HG02571 (cell line): ENCODE measurements at regions not wholly inside any gene's neighbourhood (a gene's known extent, or its start where the extent isn't known, plus 50 kb on each side); places are given as distances from the start of the nearest gene placed in this dataset.

ENCODE experiments used
- ATAC-seq: cut with Tn5 transposase; IDR thresholded peaks from one replicate; pipeline ENCODE4 v1.9.1; 2021; ENCODE audit warnings: mild to moderate bottlenecking, moderate library complexity; ENCODE audit not compliant: unreplicated experiment

DNA sequence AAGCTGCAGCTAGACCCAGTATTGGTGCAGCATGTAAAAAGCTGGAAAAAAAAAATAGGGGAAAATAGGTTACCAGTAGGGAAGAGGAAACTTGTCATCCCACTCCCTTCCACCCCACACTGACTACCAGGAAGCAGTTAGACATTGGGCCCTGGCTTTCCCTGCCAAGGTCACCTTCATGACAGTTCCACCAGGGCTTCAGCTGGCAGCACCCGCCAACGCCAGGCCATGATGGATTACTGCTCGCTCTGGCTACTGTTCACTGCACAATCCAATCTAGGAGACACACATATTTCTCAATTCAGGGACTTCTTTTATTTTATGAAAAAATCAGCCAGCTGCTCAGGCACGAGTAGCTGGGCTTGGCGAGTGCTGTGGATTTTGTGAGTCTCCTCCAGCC is 127.7 kb downstream of the DMRTA2 start:
- ATAC-seq = no peak

DNA sequence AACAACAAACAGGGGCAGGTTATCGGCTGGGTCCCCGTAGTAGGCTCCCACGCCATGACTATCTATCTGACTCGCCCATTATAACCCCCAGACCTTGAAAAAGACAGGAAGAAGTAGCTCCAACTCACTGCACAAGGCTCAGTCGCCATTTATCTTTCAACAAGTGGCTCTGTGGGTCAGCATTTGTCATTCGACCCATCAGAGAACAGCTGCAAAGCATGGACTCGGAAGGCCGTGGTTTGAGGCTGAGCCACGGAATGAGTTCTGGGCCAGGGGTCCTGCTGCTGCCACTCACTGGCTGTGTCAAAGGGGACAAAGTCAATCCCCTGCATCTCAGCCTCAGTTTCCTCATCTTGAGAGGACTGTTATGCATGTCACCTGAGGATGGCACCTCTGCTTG is 131.0 kb downstream of the DMRTA2 start:
- ATAC-seq = no peak

DNA sequence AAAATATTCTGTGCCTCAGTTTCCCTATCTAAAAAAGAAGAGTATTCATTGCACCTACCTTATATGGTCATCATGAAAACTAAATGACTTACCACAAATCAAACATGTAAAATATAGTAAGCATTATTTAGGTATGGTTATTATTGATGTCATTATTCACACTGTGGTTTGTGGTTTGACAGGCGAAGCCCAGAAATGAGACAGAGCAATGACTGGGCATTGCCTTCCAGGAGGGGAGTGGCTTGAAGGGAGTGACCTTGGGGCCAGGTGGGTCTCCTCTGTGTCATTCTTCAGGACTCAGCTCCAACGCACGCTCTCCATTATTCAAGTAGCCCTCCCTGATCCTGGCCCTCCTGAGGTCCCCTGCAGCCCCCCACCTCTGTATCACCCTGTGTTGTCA is 133.7 kb downstream of the DMRTA2 start:
- no peak for ATAC-seq

DNA sequence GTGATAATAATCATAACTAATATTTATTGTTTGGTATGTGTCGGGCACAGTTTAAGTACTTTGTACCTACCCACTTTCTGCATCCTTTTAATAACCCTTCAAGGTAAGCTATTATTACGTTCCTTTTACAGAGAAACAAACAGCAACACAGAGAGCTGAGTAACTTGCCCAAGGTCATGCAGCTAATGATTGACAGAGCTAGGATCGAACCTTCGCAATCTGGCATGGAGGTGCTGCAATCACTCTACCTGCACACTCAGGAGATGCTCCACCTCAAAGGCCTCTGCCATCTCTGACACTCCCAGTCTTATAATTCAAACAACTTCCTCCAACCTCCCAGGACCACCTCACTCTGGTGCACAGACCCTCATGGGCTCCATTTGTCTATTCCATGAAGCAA is 137.2 kb downstream of the DMRTA2 start:
- ATAC-seq = no peak

DNA sequence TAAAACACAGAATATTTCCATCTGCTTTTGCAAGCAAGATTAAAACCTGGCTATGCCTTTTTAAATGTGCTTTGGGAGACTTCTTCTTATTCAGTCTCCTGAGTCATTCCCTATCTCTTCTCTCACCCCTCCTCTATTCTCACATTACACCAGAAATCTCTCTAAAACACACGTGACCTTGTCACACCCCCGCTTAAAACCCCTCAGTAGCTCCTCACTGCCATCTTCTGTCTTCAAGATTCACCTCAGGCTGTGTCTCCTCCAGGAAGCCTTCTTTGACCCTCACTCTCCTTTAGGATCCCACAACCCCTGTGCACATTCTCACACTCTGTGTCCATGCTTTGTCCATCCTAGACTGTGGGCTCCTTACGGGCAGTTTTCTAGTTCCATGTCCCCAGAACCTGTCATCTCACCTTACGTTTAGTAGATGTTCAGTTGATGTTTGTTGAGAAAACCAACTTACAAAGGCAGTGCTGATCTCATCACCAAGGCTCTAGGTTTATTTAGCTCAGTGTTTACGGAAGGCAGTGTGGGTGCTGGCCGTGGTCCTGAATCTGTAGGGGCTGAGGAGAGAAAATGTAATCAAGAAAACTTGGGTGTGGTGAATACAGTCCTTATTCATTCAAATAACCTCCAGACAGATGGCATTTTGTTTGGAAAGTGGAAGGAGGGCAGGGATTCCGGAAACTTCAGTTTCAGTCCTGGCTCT is 143.5 kb downstream of the DMRTA2 start:
- no peak for ATAC-seq

DNA sequence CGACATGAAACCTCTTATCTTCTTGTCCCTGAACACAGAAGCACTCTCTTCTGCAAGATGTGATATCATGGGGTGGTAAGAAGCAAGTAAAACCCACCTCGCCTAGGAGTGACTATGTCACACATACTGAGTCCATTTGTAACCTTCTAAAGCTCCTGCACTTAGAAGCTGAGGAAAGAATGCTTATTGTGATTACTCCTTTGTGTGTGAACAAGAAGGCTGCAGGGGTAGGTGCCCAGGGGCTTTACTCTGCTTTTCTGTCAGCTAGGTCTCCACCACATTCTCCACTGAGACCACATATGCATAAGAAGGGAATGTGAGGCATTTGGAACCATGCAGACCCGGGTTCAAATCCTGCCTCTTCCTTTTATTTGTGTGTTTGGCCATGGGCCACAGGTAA is 144.3 kb downstream of the DMRTA2 start:
- ATAC-seq = no peak

DNA sequence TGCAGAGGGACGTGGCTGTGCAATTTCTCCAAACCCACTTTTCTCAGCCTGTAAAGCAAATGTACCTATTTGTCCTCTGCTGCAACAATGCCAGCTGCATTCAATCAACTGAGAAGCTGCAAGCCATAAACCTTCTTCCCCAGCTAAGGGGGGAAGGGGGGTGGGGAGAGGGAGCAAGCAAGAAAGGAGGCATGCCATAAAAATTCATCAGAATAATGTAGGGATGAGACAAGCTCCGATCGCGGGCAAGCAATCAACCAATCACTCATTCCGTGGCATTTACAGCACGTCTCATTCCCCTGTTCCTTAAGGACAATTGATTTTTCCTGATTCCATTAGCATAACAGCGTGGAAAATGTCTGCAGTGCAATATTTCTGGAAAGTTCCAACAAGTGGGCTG is 144.8 kb downstream of the DMRTA2 start:
- no peak for ATAC-seq

DNA sequence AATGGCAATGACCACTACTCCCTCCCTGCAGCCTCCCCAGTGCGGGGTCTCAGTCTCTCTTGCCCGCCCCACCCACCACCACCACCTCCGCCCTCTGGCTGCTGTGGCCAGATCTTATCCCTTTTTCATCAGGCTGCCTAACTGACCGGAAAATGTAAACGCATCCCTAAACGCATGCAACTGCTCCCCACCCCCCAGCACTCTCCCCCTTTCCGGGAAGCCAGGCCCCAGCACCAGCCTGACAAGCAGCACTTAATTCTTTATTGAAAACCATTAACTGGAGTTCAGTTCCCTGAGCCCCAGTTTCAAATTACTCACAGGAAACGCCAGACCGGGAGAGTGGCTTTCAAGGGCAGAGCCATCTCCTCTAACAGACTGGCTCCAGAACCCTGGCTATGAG is 147.7 kb downstream of the DMRTA2 start:
- no peak for ATAC-seq

DNA sequence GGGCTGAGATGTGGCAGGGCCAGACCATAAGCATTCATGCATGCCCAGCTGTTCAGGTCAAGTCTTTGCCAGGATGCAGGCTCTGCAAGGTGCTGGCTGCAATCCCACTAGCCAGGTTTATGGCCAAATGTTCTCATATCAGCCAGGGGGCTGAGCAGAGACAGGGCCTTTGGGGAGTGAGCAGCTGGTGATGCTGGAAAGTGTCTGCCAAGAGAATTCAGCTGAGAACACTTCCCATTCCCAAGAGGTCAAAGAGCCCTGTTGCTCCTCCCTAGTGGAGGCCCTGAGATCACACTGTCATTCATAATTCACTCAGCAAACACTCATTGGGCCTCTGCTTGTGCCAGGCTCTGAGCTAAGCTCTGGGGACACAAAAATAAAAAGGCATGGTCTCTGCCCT is 150.3 kb downstream of the DMRTA2 start:
- no peak for ATAC-seq

DNA sequence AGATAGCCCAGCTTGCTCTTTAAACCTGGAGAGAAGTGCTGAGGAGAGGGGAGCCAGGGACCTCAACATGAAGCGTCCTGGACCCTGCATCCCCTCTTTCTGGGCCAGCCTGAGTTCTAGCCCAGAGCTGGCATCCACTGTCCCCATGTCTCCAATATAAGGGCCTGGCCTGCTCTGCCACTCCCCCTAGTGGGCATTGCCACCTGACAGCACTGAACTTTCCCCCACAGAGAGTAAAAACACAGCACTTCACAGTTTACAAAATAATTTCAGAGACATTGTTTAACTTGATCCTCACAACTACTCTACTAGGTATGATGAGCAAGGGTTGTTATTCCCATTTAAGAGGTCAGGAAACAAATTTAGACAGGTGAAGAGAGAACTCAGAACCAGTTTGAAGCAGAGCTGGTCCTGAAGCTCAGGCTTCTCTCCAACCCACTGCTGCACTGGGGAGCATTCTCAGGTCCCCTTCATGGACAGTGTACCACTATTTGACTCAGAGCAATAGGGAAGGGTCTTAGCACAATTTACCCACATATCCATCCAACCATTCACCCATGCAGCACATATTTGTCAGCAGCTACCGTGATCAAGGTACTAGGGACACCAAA is 151.2 kb downstream of the DMRTA2 start:
- peak; percentile 76 for ATAC-seq

DNA sequence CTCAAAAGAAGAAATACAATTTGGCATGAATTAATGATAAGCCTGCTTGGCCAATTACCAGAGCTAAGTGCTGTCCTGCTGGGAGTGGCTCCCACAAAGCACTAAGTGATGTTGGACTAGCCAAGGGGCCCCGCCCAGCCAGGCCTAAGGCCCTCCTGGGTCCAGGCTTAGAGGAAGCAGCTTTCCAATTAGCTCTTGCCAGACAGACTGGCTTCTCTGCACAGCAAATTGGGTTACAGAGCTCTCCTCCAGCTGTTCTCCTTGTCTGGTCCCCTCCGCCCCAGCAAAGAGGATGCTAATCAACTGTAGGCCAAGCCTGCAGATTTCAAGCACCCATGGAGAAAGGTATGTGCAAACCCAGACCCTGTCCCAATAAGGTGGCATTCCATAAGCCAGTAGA is 151.9 kb downstream of the DMRTA2 start:
- ATAC-seq = no peak

DNA sequence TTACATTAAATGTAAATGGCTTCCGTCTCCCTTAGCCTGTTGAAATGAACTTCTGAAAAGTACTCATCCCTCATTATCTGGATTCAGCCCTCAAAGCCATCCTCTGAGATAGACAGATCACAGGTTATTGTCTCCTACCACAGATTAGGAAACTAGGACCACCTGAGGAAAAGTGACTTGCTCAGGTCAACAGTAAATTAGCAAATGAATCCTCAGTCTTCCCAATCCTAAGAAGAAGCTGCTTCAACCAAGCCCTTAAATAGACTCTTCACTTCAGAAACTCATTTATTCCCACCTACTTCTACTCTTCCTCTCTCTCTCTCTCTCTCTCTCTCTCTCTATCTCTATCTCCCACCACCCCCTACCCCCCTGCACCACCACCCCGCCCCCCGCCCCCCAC is 152.3 kb downstream of the DMRTA2 start:
- no peak for ATAC-seq

DNA sequence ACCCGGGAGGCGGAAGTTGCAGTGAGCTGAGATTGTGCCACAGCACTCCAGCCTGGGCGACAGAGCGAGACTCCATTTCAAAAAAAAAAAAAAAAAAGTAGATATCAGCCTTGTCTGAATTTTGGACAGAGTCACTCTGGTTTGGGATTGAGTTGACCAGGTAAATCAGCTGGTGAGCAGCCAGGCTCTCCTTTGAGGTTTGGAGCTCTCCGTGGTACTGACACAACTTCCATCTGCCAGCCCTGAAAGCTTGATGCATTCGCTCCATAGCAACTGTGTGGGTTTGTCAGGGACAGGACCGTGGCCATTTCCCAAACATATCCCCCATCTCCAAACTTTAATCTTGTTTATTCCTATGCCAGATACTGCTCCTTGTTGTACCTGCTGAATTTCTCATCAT is 155.2 kb downstream of the DMRTA2 start:
- ATAC-seq = no peak

DNA sequence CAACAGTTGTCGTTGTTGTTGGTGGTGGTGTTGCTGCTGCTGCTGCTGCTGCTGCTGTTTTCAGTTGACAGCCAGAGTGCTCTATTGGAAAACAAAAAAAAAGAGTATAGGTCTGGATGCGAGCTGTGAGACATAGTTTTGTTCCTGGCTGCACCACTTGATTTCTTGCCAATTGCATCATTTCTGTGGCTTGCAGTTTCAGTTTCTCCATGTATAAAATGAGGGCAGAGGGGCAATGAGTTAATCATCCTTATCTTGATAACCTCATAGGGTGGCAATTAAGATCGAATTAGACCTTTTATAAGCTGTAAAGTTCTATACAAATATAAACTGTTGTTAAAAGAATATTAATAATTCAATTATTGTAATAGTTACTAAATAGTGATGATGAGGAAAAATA is 156.7 kb downstream of the DMRTA2 start:
- no peak for ATAC-seq

DNA sequence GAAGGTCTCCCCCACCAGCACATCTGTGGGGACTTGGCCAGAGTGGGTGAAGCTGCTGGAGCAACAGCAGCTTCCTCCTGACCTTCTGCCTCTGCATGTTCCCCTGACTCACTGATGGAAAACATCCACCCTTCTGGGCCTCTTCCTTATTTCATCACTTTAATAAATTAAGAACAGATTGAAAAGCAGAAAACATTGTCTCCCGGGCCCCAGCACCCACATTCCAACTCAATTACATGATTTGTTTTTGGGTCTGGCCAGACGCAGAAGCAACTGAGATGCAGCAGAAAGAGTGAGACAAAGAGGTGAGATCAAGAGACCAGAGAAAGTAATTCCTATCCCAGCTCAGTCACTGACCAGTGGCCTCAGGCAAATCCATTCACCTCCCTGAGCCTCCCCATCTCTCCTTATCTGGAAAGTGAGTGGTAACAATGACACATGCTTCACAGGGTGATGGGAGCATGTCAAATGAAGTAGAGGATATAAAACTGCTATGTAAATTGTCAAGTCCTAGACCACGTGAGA is 157.1 kb downstream of the ELAVL4 start:
- ATAC-seq = no peak

DNA sequence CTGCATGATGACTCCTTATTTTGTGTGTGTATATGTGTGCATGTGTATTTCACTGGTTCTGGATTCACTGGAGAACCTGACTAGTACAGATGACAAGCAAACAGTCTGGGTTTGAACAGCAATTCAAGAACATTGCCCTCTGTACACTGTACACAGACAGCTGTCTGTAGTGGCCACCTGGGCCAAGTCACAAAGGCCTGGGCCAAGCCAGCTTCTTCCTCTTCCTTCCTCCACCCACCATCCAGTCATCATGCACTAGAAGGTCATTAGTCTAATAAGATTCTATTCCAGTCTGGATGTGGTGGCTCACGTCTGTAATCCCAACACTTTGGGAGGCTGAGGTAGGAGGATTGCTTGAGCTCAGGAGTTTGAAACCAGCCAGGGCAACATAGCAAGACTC is 155.9 kb downstream of the ELAVL4 start:
- ATAC-seq = no peak

DNA sequence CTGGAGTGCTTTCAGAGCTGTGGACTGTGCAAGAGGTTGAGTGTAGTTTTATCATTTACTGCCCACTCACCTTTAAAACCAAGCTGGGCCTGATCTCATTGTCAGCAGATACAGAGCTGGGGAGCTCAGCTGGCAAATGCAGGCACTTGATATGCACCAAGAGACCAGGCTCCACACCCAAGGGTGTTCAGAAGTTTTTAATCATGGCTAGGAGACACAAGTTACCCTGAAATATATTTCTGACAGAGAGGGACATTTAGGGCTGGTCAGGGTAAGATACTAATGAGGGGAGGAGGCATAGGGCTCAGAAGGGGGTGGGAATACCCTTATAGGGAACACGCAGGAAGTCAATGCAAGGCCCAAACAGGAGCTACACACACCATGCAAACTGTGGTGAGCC is 153.7 kb downstream of the ELAVL4 start:
- no peak for ATAC-seq

DNA sequence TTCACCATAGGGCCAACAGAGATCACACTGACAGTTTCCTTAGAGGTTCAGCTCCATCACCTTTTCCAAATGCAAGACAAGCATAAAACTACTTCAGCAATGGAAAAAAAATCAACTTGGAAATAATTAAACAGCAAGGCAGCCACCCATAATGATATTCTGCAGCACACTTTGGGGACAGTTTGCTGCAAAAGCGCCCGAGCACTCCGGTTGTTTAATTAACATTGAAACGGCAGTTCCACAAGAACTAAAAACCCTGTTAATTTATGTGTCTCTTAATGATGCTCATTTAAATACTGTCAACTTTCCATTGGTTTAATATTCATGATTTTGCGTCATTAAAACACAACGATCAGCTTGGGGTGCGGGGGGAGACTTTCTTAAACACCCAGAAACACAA is 153.2 kb downstream of the ELAVL4 start:
- no peak for ATAC-seq

DNA sequence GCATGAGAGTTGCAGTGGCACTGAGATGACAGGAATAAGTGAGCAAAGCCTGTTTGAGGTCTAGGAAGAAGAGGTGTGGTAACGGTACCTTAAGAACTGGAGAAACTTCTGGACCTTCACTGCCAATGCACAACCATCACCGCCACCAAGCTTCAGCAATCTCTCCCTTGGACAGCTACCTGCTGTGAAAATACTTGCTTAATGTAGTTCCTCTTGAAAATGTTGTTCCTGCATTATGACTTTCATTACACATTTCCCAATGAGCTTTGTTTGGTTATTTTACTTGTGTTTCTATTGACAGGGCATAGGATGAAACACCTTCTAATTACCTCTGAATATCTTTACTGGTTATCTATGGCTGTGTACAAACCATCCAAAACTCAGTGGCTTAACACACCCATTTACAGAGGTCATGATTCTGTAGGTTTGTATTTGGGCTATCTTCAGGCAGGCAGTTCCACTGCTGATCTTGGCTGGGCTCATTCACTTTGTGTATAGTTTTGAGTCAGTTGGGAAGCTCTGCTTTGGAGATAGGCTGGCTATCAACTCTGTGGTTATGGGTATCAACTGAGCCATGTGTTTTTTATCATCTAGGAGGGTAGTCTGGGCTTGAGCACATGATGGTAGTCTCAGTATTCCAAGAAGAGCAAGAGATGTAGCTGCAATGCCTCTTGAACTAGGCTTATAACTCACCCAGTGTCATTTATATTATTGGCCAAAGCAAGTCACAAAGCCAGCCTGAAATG is 149.4 kb downstream of the ELAVL4 start:
- no peak for ATAC-seq

DNA sequence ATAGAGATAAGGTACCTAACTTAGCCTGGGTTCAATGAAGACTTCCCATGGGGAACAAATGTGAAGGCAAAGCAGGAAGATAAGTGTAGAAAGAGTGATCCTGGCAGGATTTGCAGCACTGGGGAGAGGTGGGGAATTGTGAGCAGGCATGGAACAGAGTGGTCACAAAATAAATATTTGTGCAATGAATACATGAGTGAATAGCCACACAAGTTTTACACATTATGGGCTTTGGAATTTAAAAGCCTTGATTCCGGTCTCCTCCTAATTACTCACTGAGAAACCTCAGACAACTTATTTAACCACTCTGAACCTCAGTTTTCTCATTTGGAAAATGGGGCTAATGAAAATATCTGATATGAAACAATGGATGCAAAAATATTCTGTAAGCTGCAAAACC is 148.3 kb downstream of the ELAVL4 start:
- ATAC-seq = no peak
